ENCODE measurements at regions not wholly inside any gene's neighbourhood (a gene's known extent, or its start where the extent isn't known, plus 50 kb on each side); places are given as distances from the start of the nearest gene placed in this dataset.
"Not testable (repeated sequence)": the region's sequence is repeated elsewhere in the genome, so short reads cannot be mapped to it uniquely, and the experiment has no call there.

GRCh38 chr3:127074900-127075360 lies 92.0 kb downstream of the PLXNA1 start:
- no peak overlapping the region for H3K4me3 ChIP-seq
- no peaks in the 10 kb centered on the region for H3K9me3 ChIP-seq
- TF ChIP-seq POLR2A (IDR thresholded peaks at IDR 0.05) = no peak
- TF ChIP-seq EP300 (IDR thresholded peaks at IDR 0.05) = no peak
- TF ChIP-seq, protein P1, sequence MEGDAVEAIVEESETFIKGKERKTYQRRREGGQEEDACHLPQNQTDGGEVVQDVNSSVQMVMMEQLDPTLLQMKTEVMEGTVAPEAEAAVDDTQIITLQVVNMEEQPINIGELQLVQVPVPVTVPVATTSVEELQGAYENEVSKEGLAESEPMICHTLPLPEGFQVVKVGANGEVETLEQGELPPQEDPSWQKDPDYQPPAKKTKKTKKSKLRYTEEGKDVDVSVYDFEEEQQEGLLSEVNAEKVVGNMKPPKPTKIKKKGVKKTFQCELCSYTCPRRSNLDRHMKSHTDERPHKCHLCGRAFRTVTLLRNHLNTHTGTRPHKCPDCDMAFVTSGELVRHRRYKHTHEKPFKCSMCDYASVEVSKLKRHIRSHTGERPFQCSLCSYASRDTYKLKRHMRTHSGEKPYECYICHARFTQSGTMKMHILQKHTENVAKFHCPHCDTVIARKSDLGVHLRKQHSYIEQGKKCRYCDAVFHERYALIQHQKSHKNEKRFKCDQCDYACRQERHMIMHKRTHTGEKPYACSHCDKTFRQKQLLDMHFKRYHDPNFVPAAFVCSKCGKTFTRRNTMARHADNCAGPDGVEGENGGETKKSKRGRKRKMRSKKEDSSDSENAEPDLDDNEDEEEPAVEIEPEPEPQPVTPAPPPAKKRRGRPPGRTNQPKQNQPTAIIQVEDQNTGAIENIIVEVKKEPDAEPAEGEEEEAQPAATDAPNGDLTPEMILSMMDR (IDR thresholded peaks at IDR 0.05) = no peak
- H3K27ac ChIP-seq = no peak overlapping the region
- no peak for DNase-seq
- no peaks in the 10 kb centered on the region for H3K36me3 ChIP-seq
- no peaks in the 10 kb centered on the region for H3K27me3 ChIP-seq
- 63 to 75% (median 67%) methylated on average over 4 of the region's 4 CpGs for WGBS, 3 donors
- H3K4me1 ChIP-seq (ENCODE audit: insufficient read depth) = no peaks in the 10 kb centered on the region
- intact Hi-C loops (cut with DNase I) = no loop called here

- H3K4me1 ChIP-seq (ENCODE audit: insufficient read depth); H3K36me3 ChIP-seq; H3K27me3 ChIP-seq; intact Hi-C loops (cut with DNase I); H3K4me3 ChIP-seq; H3K27ac ChIP-seq; H3K9me3 ChIP-seq; DNase-seq: not testable (repeated sequence)
- 84 to 92% (median 92%) methylated on average over 27 to 34 of the region's 34 CpGs for WGBS, 3 donors
Measured at GRCh38 chr3:127076166-127076992, 93.5 kb downstream of the PLXNA1 start.

DNA sequence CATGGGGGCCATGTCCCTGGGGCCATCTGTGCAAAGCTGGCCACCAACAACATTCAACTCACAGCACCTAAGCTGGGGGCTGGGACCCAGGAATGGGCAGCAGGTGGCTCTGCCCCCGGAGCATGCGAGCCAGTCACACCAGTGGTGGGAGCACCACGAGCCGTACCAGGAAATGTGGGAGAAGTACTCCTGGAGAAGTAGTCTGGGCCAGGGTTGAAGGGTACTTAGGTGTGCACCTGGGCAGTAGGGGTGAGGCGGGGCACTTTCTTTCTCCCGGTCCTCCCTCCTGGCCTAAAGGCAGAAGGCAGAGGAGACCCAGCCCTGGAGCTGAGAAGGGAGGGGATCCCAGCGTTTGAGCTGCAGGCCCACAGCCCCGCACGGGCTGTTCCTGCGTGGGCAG lies 94.2 kb downstream of the PLXNA1 start:
- WGBS, 3 donors = 85 to 92% (median 90%) methylated on average over 10 of the region's 10 CpGs
- H3K4me1 ChIP-seq (ENCODE audit: insufficient read depth) = no peaks in the 10 kb centered on the region
- H3K4me3 ChIP-seq = no peak overlapping the region
- H3K27ac ChIP-seq = no peak overlapping the region
- intact Hi-C loops (cut with DNase I) = no loop called here
- TF ChIP-seq, protein P1 (IDR thresholded peaks at IDR 0.05) = no peak
- TF ChIP-seq POLR2A (IDR thresholded peaks at IDR 0.05) (no peak), EP300 (IDR thresholded peaks at IDR 0.05) (no peak)
- H3K36me3 ChIP-seq = no peaks in the 10 kb centered on the region
- H3K9me3 ChIP-seq = no peaks in the 10 kb centered on the region
- no peaks in the 10 kb centered on the region for H3K27me3 ChIP-seq
- DNase-seq = no peak

- DNase-seq = no peak
- no peaks in the 10 kb centered on the region for H3K27me3 ChIP-seq
- H3K4me1 ChIP-seq (ENCODE audit: insufficient read depth) = no peaks in the 10 kb centered on the region
- TF ChIP-seq, protein P1 (IDR thresholded peaks at IDR 0.05) = no peak
- TF ChIP-seq POLR2A (IDR thresholded peaks at IDR 0.05) (no peak), EP300 (IDR thresholded peaks at IDR 0.05) (no peak)
- no peak overlapping the region for H3K4me3 ChIP-seq
- no peaks in the 10 kb centered on the region for H3K36me3 ChIP-seq
- no peaks in the 10 kb centered on the region for H3K9me3 ChIP-seq
- 83 to 93% (median 87%) methylated on average over 9 to 10 of the region's 10 CpGs for WGBS, 3 donors
- intact Hi-C loops (cut with DNase I) = no loop called here
- no peak overlapping the region for H3K27ac ChIP-seq
Measured at GRCh38 chr3:127077505-127078064, 94.7 kb downstream of the PLXNA1 start.

GRCh38 chr3:127078626-127079025 lies 95.7 kb downstream of the PLXNA1 start:
- TF ChIP-seq, protein P1 (IDR thresholded peaks at IDR 0.05) = no peak
- TF ChIP-seq EP300 (IDR thresholded peaks at IDR 0.05) = no peak
- TF ChIP-seq POLR2A (IDR thresholded peaks at IDR 0.05) = no peak
- intact Hi-C loops (cut with DNase I) = no loop called here
- Histone ChIP-seq H3K9me3 (no peaks in the 10 kb centered on the region), H3K4me1 (ENCODE audit: insufficient read depth) (no peaks in the 10 kb centered on the region), H3K36me3 (no peaks in the 10 kb centered on the region), H3K4me3 (no peak overlapping the region), H3K27me3 (no peaks in the 10 kb centered on the region), H3K27ac (no peak overlapping the region)
- WGBS, 3 donors = 82 to 91% (median 86%) methylated on average over 9 of the region's 9 CpGs
- DNase-seq = no peak

Data from ovary (tissue), 7 donors.